ENCODE measurements at regions not wholly inside any gene's neighbourhood (a gene's known extent, or its start where the extent isn't known, plus 50 kb on each side); places are given as distances from the start of the nearest gene placed in this dataset.
"Not testable (repeated sequence)": the region's sequence is repeated elsewhere in the genome, so short reads cannot be mapped to it uniquely, and the experiment has no call there.

GRCh38 chr10:65285726-65286125, 1640.1 kb upstream of the LRRTM3 start:
- not testable (repeated sequence) for H3K27me3 ChIP-seq (ENCODE audit: control insufficient read depth, insufficient read depth, low read length); H3K4me3 ChIP-seq (ENCODE audit: low read length); H3K9ac ChIP-seq (ENCODE audit: low read length)

GRCh38 chr10:65291286-65291685, 1634.5 kb upstream of the LRRTM3 start:
- Histone ChIP-seq H3K4me1 (ENCODE audit: control insufficient read depth, insufficient read depth, low read length) (no peaks in the 10 kb centered on the region), H3K9ac (ENCODE audit: low read length) (no peak overlapping the region), H3K36me3 (ENCODE audit: control insufficient read depth, insufficient read depth, low read length) (no peaks in the 10 kb centered on the region), H3K27me3 (ENCODE audit: control insufficient read depth, insufficient read depth, low read length) (no peaks in the 10 kb centered on the region), H3K4me3 (ENCODE audit: low read length) (no peak overlapping the region), H3K9me3 (ENCODE audit: control insufficient read depth, low read length) (no peaks in the 10 kb centered on the region)

More at GRCh38 chr10:65285726-65286125, 1640.1 kb upstream of the LRRTM3 start:
- not testable (repeated sequence) for H3K36me3 ChIP-seq (ENCODE audit: control insufficient read depth, insufficient read depth, low read length); H3K4me1 ChIP-seq (ENCODE audit: control insufficient read depth, insufficient read depth, low read length); H3K9me3 ChIP-seq (ENCODE audit: control insufficient read depth, low read length)

GRCh38 chr10:65292551-65292950, 1633.3 kb upstream of the LRRTM3 start:
- H3K36me3 ChIP-seq (ENCODE audit: control insufficient read depth, insufficient read depth, low read length): no peaks in the 10 kb centered on the region
- no peaks in the 10 kb centered on the region for H3K27me3 ChIP-seq (ENCODE audit: control insufficient read depth, insufficient read depth, low read length)
- H3K9ac ChIP-seq (ENCODE audit: low read length): no peak overlapping the region
- no peaks in the 10 kb centered on the region for H3K9me3 ChIP-seq (ENCODE audit: control insufficient read depth, low read length)
- no peak overlapping the region for H3K4me3 ChIP-seq (ENCODE audit: low read length)
- no peaks in the 10 kb centered on the region for H3K4me1 ChIP-seq (ENCODE audit: control insufficient read depth, insufficient read depth, low read length)

- Histone ChIP-seq H3K4me3 (ENCODE audit: low read length) (no peak overlapping the region), H3K36me3 (ENCODE audit: control insufficient read depth, insufficient read depth, low read length) (no peaks in the 10 kb centered on the region), H3K9me3 (ENCODE audit: control insufficient read depth, low read length) (no peaks in the 10 kb centered on the region), H3K9ac (ENCODE audit: low read length) (no peak overlapping the region), H3K27me3 (ENCODE audit: control insufficient read depth, insufficient read depth, low read length) (no peaks in the 10 kb centered on the region), H3K4me1 (ENCODE audit: control insufficient read depth, insufficient read depth, low read length) (no peaks in the 10 kb centered on the region)
Measured at GRCh38 chr10:65294329-65294728, 1631.5 kb upstream of the LRRTM3 start.

GRCh38 chr10:65301181-65301580, 1624.7 kb upstream of the LRRTM3 start:
- no peak overlapping the region for H3K4me3 ChIP-seq (ENCODE audit: low read length)
- no peaks in the 10 kb centered on the region for H3K27me3 ChIP-seq (ENCODE audit: control insufficient read depth, insufficient read depth, low read length)
- H3K4me1 ChIP-seq (ENCODE audit: control insufficient read depth, insufficient read depth, low read length): no peaks in the 10 kb centered on the region
- H3K9ac ChIP-seq (ENCODE audit: low read length): no peak overlapping the region
- H3K36me3 ChIP-seq (ENCODE audit: control insufficient read depth, insufficient read depth, low read length): no peaks in the 10 kb centered on the region
- H3K9me3 ChIP-seq (ENCODE audit: control insufficient read depth, low read length): no peaks in the 10 kb centered on the region

GRCh38 chr10:65306201-65306600, 1619.6 kb upstream of the LRRTM3 start:
- Histone ChIP-seq H3K36me3 (ENCODE audit: control insufficient read depth, insufficient read depth, low read length) (no peaks in the 10 kb centered on the region), H3K4me1 (ENCODE audit: control insufficient read depth, insufficient read depth, low read length) (no peaks in the 10 kb centered on the region)

GRCh38 chr10:65312876-65313275, 1613.0 kb upstream of the LRRTM3 start:
- H3K4me1 ChIP-seq (ENCODE audit: control insufficient read depth, insufficient read depth, low read length): no peaks in the 10 kb centered on the region
- no peak overlapping the region for H3K4me3 ChIP-seq (ENCODE audit: low read length)
- H3K9me3 ChIP-seq (ENCODE audit: control insufficient read depth, low read length): no peaks in the 10 kb centered on the region
- H3K27me3 ChIP-seq (ENCODE audit: control insufficient read depth, insufficient read depth, low read length): no peaks in the 10 kb centered on the region
- H3K36me3 ChIP-seq (ENCODE audit: control insufficient read depth, insufficient read depth, low read length): no peaks in the 10 kb centered on the region
- no peak overlapping the region for H3K9ac ChIP-seq (ENCODE audit: low read length)

More at GRCh38 chr10:65306201-65306600, 1619.6 kb upstream of the LRRTM3 start:
- no peak overlapping the region for H3K9ac ChIP-seq (ENCODE audit: low read length)
- no peaks in the 10 kb centered on the region for H3K9me3 ChIP-seq (ENCODE audit: control insufficient read depth, low read length)
- no peaks in the 10 kb centered on the region for H3K27me3 ChIP-seq (ENCODE audit: control insufficient read depth, insufficient read depth, low read length)
- no peak overlapping the region for H3K4me3 ChIP-seq (ENCODE audit: low read length)

GRCh38 chr10:65313406-65313805, 1612.4 kb upstream of the LRRTM3 start:
- Histone ChIP-seq H3K4me3 (ENCODE audit: low read length) (no peak overlapping the region), H3K9ac (ENCODE audit: low read length) (no peak overlapping the region), H3K9me3 (ENCODE audit: control insufficient read depth, low read length) (no peaks in the 10 kb centered on the region), H3K4me1 (ENCODE audit: control insufficient read depth, insufficient read depth, low read length) (no peaks in the 10 kb centered on the region), H3K27me3 (ENCODE audit: control insufficient read depth, insufficient read depth, low read length) (no peaks in the 10 kb centered on the region), H3K36me3 (ENCODE audit: control insufficient read depth, insufficient read depth, low read length) (no peaks in the 10 kb centered on the region)

GRCh38 chr10:65314253-65314652, 1611.6 kb upstream of the LRRTM3 start:
- Histone ChIP-seq H3K27me3 (ENCODE audit: control insufficient read depth, insufficient read depth, low read length) (no peaks in the 10 kb centered on the region), H3K4me1 (ENCODE audit: control insufficient read depth, insufficient read depth, low read length) (no peaks in the 10 kb centered on the region), H3K9me3 (ENCODE audit: control insufficient read depth, low read length) (no peaks in the 10 kb centered on the region), H3K36me3 (ENCODE audit: control insufficient read depth, insufficient read depth, low read length) (no peaks in the 10 kb centered on the region), H3K9ac (ENCODE audit: low read length) (no peak overlapping the region), H3K4me3 (ENCODE audit: low read length) (no peak overlapping the region)

- Histone ChIP-seq H3K4me3 (ENCODE audit: low read length) (no peak overlapping the region), H3K9me3 (ENCODE audit: control insufficient read depth, low read length) (no peaks in the 10 kb centered on the region), H3K9ac (ENCODE audit: low read length) (no peak overlapping the region), H3K4me1 (ENCODE audit: control insufficient read depth, insufficient read depth, low read length) (no peaks in the 10 kb centered on the region), H3K27me3 (ENCODE audit: control insufficient read depth, insufficient read depth, low read length) (no peaks in the 10 kb centered on the region), H3K36me3 (ENCODE audit: control insufficient read depth, insufficient read depth, low read length) (no peaks in the 10 kb centered on the region)
Measured at GRCh38 chr10:65319493-65319892, 1606.3 kb upstream of the LRRTM3 start.

GRCh38 chr10:65320236-65321026, 1605.4 kb upstream of the LRRTM3 start:
- H3K27me3 ChIP-seq (ENCODE audit: control insufficient read depth, insufficient read depth, low read length): no peaks in the 10 kb centered on the region
- H3K9me3 ChIP-seq (ENCODE audit: control insufficient read depth, low read length): no peaks in the 10 kb centered on the region
- H3K4me1 ChIP-seq (ENCODE audit: control insufficient read depth, insufficient read depth, low read length): no peaks in the 10 kb centered on the region
- H3K4me3 ChIP-seq (ENCODE audit: low read length): no peak overlapping the region
- H3K9ac ChIP-seq (ENCODE audit: low read length): no peak overlapping the region
- H3K36me3 ChIP-seq (ENCODE audit: control insufficient read depth, insufficient read depth, low read length): no peaks in the 10 kb centered on the region

GRCh38 chr10:65323802-65324201, 1602.0 kb upstream of the LRRTM3 start:
- H3K4me3 ChIP-seq (ENCODE audit: low read length): no peak overlapping the region
- no peaks in the 10 kb centered on the region for H3K4me1 ChIP-seq (ENCODE audit: control insufficient read depth, insufficient read depth, low read length)
- H3K9ac ChIP-seq (ENCODE audit: low read length): no peak overlapping the region
- no peaks in the 10 kb centered on the region for H3K27me3 ChIP-seq (ENCODE audit: control insufficient read depth, insufficient read depth, low read length)
- H3K36me3 ChIP-seq (ENCODE audit: control insufficient read depth, insufficient read depth, low read length): no peaks in the 10 kb centered on the region
- no peaks in the 10 kb centered on the region for H3K9me3 ChIP-seq (ENCODE audit: control insufficient read depth, low read length)

- Histone ChIP-seq H3K4me3 (ENCODE audit: low read length) (no peak overlapping the region), H3K4me1 (ENCODE audit: control insufficient read depth, insufficient read depth, low read length) (no peaks in the 10 kb centered on the region), H3K36me3 (ENCODE audit: control insufficient read depth, insufficient read depth, low read length) (no peaks in the 10 kb centered on the region), H3K27me3 (ENCODE audit: control insufficient read depth, insufficient read depth, low read length) (no peaks in the 10 kb centered on the region), H3K9me3 (ENCODE audit: control insufficient read depth, low read length) (no peaks in the 10 kb centered on the region), H3K9ac (ENCODE audit: low read length) (no peak overlapping the region)
Measured at GRCh38 chr10:65325913-65326312, 1599.9 kb upstream of the LRRTM3 start.

Data from mucosa of stomach (tissue), 1 donor.